Stimulated activated naive CD4-positive, alpha-beta T cell treated with Interleukin-2 at 50 U/mL for 16 hours (primary cell): ENCODE measurements at regions not wholly inside any gene's neighbourhood (a gene's known extent, or its start where the extent isn't known, plus 50 kb on each side); places are given as distances from the start of the nearest gene placed in this dataset.
"Not testable (repeated sequence)": the region's sequence is repeated elsewhere in the genome, so short reads cannot be mapped to it uniquely, and the experiment has no call there.

ENCODE experiments used
- DNase-seq: peaks from one replicate; lab custom pipeline; 2025; lab: John Stamatoyannopoulos, UW

DNA sequence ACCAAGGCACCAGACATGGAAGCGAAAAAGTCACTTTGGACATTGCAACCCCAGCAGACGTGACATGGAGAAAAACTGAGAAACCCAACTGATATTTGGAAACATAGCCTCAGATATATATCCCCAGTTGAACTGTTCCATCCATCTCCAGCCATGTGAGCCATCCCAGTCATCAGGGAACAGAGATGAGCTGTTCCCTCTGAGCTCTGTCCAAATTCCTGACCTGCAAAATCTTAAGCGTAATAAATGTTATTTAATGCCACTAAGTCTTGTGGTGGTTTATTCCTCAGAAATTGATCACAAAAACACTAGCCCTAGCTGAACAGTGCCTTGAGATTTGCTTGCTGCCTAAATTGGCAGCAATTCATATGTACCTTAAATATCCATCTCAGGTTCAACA is 182.8 kb downstream of the NRP2 start:
- no peak for DNase-seq

DNA sequence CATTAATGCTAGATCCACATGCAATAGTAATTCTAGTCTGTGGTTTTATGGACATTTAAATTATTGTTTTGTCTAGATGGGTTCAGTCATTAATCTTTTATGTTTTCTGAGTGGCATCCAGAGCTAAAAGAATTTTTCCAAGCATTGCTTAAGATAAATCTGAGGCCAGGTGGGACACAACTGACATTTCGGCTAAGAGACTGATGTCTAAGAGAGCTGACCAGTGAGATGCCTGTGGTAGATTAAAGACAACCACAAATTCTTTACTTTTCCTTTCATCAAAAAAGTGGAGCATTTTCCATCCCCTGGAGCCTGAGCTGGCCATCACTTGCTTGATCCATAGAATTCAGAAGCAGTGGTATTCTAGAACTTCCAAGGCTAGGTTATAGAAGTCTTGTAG is 182.2 kb downstream of the NRP2 start:
- no peak for DNase-seq

DNA sequence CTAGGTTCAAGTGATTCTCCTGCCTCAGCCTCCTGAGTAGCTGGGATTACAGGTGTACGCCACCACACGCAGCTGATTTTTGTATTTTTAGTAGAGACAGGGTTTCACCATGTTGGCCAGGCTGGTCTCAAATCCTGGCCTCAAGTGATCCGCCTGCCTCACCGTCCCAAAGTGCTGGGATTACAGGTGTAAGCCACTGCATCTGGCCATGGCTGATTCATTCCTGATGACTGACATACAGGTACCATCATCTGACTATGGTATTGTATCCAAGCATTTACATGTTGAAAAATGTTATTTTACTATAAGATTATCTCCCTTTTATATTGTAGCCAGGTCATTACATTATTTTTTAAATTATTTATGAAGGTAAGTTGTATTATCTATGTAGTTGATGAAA is 180.5 kb downstream of the NRP2 start:
- not testable (repeated sequence) for DNase-seq

DNA sequence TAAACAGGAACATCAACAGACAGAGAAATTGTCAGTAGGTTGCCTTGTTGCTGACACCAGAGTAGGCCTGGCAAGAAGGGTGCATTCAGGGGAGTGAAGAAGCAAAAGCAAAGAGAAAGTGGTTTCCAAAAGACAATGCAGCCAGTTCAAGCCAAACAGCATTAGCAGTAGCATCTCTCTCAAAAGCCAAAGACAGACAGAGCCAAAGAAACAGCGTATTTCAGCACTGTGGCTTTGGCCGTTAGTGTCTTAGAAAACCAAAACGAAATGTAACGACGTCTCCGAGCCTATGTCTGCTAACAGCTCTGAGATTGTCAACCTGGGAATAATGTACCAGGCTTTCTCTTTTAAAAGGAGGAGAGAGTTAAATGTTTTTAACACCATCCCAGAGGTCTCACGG is 178.6 kb downstream of the NRP2 start:
- no peak for DNase-seq

DNA sequence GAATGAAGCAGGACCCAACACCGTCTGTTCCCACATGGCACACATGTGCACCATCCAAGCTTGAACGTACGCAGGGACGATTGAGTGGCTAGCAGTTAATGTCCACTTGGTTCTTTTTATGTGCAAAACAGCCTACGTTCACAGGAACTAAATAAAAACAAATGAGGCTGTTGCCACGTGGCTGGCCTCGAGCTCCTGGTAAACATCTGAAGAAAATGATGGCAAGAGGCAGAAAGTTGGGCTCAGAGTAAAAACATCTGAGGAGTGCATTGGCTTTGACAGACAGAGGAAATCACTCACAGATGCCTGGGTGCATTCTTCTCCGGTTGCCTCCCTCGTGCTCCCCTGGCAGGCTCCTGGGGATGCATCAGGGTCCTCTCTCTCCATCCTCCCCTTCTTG is 177.9 kb downstream of the NRP2 start:
- no peak for DNase-seq

DNA sequence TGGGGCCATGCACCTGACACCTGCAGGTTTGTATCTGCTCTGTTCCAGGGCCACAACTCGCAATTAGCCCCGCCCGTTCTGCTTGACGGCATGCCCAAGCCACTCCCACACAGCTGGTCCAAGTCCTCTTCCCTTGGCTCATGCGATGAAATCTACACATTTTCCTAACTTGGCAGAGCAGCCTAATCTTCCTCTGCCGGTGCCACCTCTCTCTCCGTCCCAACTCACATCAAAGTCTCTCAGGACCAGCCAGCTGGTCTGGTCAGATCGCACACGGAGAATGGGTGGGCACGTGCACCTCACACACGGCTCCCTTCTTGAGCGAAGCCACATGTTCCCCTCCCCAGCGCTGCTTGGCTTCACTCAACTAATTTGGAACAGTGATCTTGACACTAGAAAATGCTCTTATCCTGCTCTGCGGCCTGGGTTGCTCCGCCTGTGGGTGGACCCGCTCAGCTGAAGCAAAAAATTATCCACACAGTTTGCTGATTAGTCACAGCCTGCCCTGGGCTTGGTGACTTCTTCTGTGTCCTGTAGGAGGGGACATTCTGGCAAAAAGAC is 176.7 kb downstream of the NRP2 start:
- DNase-seq, result no peak

DNA sequence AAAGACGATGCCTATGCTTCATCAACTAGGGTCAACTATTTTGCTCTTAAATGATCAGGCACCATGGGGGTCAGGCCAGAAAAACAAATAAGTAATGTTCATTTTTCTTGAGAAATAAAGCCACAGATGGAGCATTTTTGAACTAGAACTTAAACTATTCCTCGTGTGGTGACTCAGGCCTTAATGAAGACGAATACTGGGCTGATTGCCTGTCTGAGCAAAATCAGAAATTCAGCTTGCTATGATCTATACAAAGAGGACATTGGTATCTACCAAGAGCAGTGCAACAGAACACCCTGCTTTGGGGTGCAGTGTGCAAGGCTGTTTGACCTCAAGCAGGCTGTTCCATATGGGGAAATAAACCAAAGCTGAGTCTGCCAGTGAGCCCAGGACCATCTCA is 176.0 kb downstream of the NRP2 start:
- DNase-seq, result no peak

DNA sequence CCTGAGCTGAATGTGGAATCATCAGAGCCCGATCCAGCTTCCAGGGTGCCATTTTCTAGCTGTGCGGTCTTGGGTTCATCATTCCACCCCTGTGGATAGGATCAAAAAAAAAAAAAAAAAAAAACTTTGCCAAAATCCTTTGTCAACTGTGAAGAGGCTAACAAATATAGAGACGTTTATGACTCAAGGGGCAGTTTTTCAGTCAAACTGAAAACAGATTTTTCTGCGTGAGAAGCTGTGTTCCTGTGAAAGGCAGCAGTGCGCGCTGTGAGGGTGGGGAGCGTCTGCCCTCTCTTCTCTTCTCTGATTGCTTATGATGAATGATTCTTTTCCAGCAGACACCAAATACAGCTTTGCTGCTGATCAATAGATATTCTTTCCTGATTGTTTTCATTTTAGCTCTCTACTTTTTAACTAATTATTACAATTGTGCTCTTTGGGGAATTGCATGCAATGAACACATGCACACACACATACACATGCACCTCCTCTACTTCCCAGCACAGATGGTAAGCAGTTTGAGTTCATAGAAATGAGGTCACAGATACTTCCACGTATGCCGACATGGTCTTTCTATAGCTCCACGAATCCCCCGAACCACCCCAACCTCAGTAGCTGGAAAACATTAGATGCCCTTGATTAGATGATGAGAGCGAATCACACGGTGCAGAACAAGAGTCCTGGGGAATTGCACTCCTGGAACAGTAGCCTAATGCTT is 175.4 kb downstream of the NRP2 start:
- no peak for DNase-seq

DNA sequence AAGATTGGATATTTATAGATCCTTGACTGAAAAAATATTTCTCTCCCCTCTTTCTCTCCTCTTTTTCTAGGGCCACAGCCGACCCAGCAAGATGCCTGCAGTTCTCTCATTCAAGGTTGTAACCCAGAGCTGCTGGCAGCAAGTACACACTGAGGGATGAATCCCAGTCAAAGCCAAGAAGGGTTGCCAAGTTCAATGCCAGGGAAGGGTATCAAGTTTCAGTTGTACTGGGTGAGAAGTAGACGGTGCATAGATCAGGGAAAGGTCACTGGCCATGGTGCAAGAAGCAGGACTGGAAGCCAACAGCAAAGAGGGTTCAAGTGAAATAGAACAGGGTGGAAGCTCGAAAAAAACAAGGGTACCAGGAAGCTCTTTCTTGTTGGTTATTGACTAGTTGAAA is 170.2 kb downstream of the NRP2 start:
- no peak for DNase-seq

DNA sequence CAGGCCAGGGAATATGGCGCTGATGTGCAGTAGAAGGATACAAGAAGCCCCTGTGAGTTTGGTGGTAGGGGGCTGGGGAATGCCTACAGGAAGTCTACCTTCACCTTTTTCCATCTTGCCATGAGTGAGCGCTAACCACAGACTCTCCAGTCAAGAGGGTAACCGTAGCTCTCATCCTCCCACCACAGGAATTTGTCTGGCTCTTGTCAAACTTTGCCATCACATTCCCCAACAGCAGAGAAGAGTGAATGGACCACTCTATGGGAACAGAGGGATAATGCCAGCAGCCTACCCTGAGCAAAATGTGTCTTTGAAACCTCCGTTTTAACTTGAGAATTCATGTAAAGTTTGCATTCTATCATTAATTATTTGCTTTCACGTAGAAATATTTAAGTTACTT is 168.3 kb downstream of the NRP2 start:
- DNase-seq, result no peak

DNA sequence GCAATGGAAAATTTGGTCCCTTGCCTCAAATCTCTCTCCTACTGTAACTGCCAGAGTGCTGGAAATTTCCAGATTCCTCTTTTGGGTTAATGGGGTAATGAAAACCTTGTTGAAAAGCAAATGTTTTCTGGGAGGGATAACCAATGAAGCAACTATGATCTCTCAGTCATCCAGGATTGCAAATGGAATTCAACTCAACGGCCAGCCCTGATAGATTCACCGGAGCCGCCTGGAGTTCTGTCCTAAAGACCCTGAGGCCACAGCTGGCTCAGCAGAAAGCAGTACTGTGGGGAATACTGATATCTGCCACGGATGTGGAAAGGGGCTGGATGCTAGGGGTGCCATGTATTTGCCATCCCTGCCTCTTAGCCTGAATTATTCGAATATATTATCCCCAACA is 167.8 kb downstream of the NRP2 start:
- DNase-seq, result no peak

DNA sequence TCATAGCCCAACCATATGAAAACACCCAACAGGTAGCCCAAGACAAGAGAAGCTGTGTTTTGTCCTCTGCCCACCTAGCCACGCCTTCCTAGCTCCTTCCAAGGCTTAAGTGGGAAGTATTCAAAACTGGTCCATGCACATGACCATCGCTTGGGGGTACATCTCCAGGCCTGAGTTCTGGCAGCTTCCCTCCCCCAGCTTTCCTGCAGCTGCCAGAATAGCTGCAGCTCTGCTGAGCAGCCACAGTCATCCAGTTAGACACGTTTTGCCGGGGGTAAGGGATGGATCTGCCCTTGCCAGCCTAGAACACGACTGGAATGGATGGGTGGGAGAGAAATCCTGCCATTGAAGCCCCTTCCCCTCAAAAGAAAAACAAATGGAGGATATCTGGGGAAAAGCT is 166.8 kb downstream of the NRP2 start:
- no peak for DNase-seq

DNA sequence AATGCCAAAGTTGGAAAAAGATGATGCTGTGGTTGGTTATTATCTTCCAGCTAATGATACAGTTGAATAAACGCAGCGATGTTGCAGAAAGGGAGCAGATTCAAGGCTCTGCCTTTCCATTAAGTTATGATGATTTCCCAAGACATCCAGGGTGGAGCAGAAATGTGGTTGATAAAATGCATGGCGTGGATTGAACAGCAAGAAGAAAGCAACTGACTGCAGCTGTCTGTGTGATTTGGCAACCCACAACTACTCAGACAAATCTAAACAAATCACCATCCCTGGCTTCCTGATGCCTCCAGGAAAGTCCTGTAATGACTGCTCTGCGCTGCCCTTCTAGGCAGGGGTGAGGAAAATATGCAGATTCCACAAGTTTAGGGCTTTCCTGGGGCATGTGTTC is 166.3 kb downstream of the NRP2 start:
- DNase-seq, result no peak
